ENCODE measurements at regions not wholly inside any gene's neighbourhood (a gene's known extent, or its start where the extent isn't known, plus 50 kb on each side); places are given as distances from the start of the nearest gene placed in this dataset.

GRCh38 chr2:236940497-236940896 lies 145.2 kb upstream of the COPS8 start:
- H3K9ac ChIP-seq (ENCODE audit: low read length) = no peak overlapping the region
- no peaks in the 10 kb centered on the region for H3K36me3 ChIP-seq (ENCODE audit: control insufficient read depth, insufficient read depth, low read length)
- H3K27ac ChIP-seq (ENCODE audit: low read depth, low read length) = no peak overlapping the region
- no peak overlapping the region for H3K4me3 ChIP-seq (ENCODE audit: low read depth, low read length)
- H3K27me3 ChIP-seq (ENCODE audit: control insufficient read depth, insufficient read depth, low read length) = 0 out of 2 replicates have a peak, but pooled peaks cover 2% of the 10 kb centered on the region
- H3K4me1 ChIP-seq (ENCODE audit: control insufficient read depth, insufficient read depth, low read length) = peaks cover 3% of the 10 kb centered on the region; the same call in 1 of the 2 replicates
- no peaks in the 10 kb centered on the region for H3K9me3 ChIP-seq (ENCODE audit: control insufficient read depth, insufficient read depth, low read depth, low read length)

GRCh38 chr2:236940916-236941520 lies 144.7 kb upstream of the COPS8 start:
- Histone ChIP-seq H3K27ac (ENCODE audit: low read depth, low read length) (no peak overlapping the region), H3K27me3 (ENCODE audit: control insufficient read depth, insufficient read depth, low read length) (0 out of 2 replicates have a peak, but pooled peaks cover 2% of the 10 kb centered on the region), H3K4me3 (ENCODE audit: low read depth, low read length) (no peak overlapping the region), H3K4me1 (ENCODE audit: control insufficient read depth, insufficient read depth, low read length) (peaks cover 3% of the 10 kb centered on the region; the same call in 1 of the 2 replicates), H3K9ac (ENCODE audit: low read length) (no peak overlapping the region), H3K36me3 (ENCODE audit: control insufficient read depth, insufficient read depth, low read length) (no peaks in the 10 kb centered on the region), H3K9me3 (ENCODE audit: control insufficient read depth, insufficient read depth, low read depth, low read length) (no peaks in the 10 kb centered on the region)

- H3K9me3 ChIP-seq (ENCODE audit: control insufficient read depth, insufficient read depth, low read depth, low read length) = no peaks in the 10 kb centered on the region
- H3K4me1 ChIP-seq (ENCODE audit: control insufficient read depth, insufficient read depth, low read length) = peaks cover 3% of the 10 kb centered on the region; the same call in 1 of the 2 replicates
- 0 out of 2 replicates have a peak, but pooled peaks cover 2% of the 10 kb centered on the region for H3K27me3 ChIP-seq (ENCODE audit: control insufficient read depth, insufficient read depth, low read length)
- no peak overlapping the region for H3K27ac ChIP-seq (ENCODE audit: low read depth, low read length)
- no peak overlapping the region for H3K9ac ChIP-seq (ENCODE audit: low read length)
- no peaks in the 10 kb centered on the region for H3K36me3 ChIP-seq (ENCODE audit: control insufficient read depth, insufficient read depth, low read length)
- H3K4me3 ChIP-seq (ENCODE audit: low read depth, low read length) = no peak overlapping the region
These were observed 144.1 kb upstream of the COPS8 start for GRCh38 chr2:236941551-236941950.

DNA sequence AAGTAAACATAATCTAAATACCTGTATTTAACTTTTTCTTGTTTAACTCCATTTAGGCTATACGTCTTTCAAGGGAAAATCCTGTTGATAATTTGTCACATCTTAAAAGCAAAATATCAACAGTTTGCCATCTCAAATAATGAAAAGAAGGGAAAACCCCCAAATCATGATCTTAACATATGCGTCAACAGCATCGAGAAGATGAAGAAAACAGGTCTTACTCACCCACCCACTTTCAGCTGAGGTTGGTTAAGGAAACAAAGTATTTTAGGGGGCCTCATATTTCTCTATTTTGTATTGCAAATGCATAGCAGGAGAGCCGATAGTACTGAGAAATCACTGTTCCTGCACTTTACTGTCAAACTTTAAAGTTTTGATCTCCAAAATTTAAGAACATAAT lies 143.1 kb upstream of the COPS8 start:
- Histone ChIP-seq H3K9ac (ENCODE audit: low read length) (no peak overlapping the region), H3K4me3 (ENCODE audit: low read depth, low read length) (no peak overlapping the region), H3K36me3 (ENCODE audit: control insufficient read depth, insufficient read depth, low read length) (no peaks in the 10 kb centered on the region), H3K9me3 (ENCODE audit: control insufficient read depth, insufficient read depth, low read depth, low read length) (no peaks in the 10 kb centered on the region), H3K27ac (ENCODE audit: low read depth, low read length) (no peak overlapping the region), H3K4me1 (ENCODE audit: control insufficient read depth, insufficient read depth, low read length) (peaks cover 3% of the 10 kb centered on the region; the same call in 1 of the 2 replicates), H3K27me3 (ENCODE audit: control insufficient read depth, insufficient read depth, low read length) (0 out of 2 replicates have a peak, but pooled peaks cover 2% of the 10 kb centered on the region)

- Histone ChIP-seq H3K27me3 (ENCODE audit: control insufficient read depth, insufficient read depth, low read length) (0 out of 2 replicates have a peak, but pooled peaks cover 2% of the 10 kb centered on the region), H3K4me1 (ENCODE audit: control insufficient read depth, insufficient read depth, low read length) (peaks cover 3% of the 10 kb centered on the region; the same call in 1 of the 2 replicates), H3K27ac (ENCODE audit: low read depth, low read length) (no peak overlapping the region), H3K9me3 (ENCODE audit: control insufficient read depth, insufficient read depth, low read depth, low read length) (no peaks in the 10 kb centered on the region), H3K9ac (ENCODE audit: low read length) (no peak overlapping the region), H3K4me3 (ENCODE audit: low read depth, low read length) (no peak overlapping the region), H3K36me3 (ENCODE audit: control insufficient read depth, insufficient read depth, low read length) (no peaks in the 10 kb centered on the region)
These were observed 142.6 kb upstream of the COPS8 start for GRCh38 chr2:236943068-236943467.

GRCh38 chr2:236943841-236944513 lies 141.7 kb upstream of the COPS8 start:
- no peaks in the 10 kb centered on the region for H3K9me3 ChIP-seq (ENCODE audit: control insufficient read depth, insufficient read depth, low read depth, low read length)
- no peak overlapping the region for H3K4me3 ChIP-seq (ENCODE audit: low read depth, low read length)
- H3K27me3 ChIP-seq (ENCODE audit: control insufficient read depth, insufficient read depth, low read length) = 0 out of 2 replicates have a peak, but pooled peaks cover 2% of the 10 kb centered on the region
- peaks cover 3% of the 10 kb centered on the region; the same call in 1 of the 2 replicates for H3K4me1 ChIP-seq (ENCODE audit: control insufficient read depth, insufficient read depth, low read length)
- no peaks in the 10 kb centered on the region for H3K36me3 ChIP-seq (ENCODE audit: control insufficient read depth, insufficient read depth, low read length)
- H3K27ac ChIP-seq (ENCODE audit: low read depth, low read length) = no peak overlapping the region
- no peak overlapping the region for H3K9ac ChIP-seq (ENCODE audit: low read length)

- Histone ChIP-seq H3K4me1 (ENCODE audit: control insufficient read depth, insufficient read depth, low read length) (peaks cover 3% of the 10 kb centered on the region; the same call in 1 of the 2 replicates), H3K27me3 (ENCODE audit: control insufficient read depth, insufficient read depth, low read length) (0 out of 2 replicates have a peak, but pooled peaks cover 2% of the 10 kb centered on the region), H3K27ac (ENCODE audit: low read depth, low read length) (no peak overlapping the region), H3K4me3 (ENCODE audit: low read depth, low read length) (no peak overlapping the region), H3K9ac (ENCODE audit: low read length) (no peak overlapping the region), H3K36me3 (ENCODE audit: control insufficient read depth, insufficient read depth, low read length) (no peaks in the 10 kb centered on the region), H3K9me3 (ENCODE audit: control insufficient read depth, insufficient read depth, low read depth, low read length) (no peaks in the 10 kb centered on the region)
These were observed 141.1 kb upstream of the COPS8 start for GRCh38 chr2:236944561-236944960.

- Histone ChIP-seq H3K27ac (ENCODE audit: low read depth, low read length) (no peak overlapping the region), H3K27me3 (ENCODE audit: control insufficient read depth, insufficient read depth, low read length) (0 out of 2 replicates have a peak, but pooled peaks cover 2% of the 10 kb centered on the region), H3K9me3 (ENCODE audit: control insufficient read depth, insufficient read depth, low read depth, low read length) (no peaks in the 10 kb centered on the region), H3K9ac (ENCODE audit: low read length) (no peak overlapping the region), H3K4me1 (ENCODE audit: control insufficient read depth, insufficient read depth, low read length) (peaks cover 3% of the 10 kb centered on the region; the same call in 1 of the 2 replicates), H3K4me3 (ENCODE audit: low read depth, low read length) (no peak overlapping the region), H3K36me3 (ENCODE audit: control insufficient read depth, insufficient read depth, low read length) (no peaks in the 10 kb centered on the region)
These were observed 140.2 kb upstream of the COPS8 start for GRCh38 chr2:236945431-236946016.

DNA sequence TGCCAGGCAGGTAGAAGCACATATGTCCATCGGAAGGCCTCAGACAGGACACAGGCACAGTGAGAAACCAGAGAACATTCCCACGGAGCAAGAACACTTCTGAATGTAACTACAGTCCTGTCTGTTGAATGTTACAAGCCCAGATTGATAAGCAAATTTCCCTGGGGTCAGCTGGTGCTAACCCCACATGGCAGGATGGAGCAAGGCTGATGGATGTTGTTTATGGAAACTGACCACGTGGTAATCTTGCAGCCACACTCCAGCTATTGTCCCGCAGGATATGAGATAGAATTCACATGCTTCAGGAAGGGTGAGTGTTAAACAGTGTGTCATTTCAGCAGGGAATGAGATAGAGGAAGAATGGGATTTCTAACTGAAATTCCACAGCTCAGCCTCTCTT lies 138.8 kb upstream of the COPS8 start:
- H3K9me3 ChIP-seq (ENCODE audit: control insufficient read depth, insufficient read depth, low read depth, low read length) = peaks cover 8% of the 10 kb centered on the region
- no peaks in the 10 kb centered on the region; the same call in 1 of the 2 replicates for H3K4me1 ChIP-seq (ENCODE audit: control insufficient read depth, insufficient read depth, low read length)
- H3K27ac ChIP-seq (ENCODE audit: low read depth, low read length) = no peak overlapping the region
- H3K36me3 ChIP-seq (ENCODE audit: control insufficient read depth, insufficient read depth, low read length) = no peaks in the 10 kb centered on the region
- H3K27me3 ChIP-seq (ENCODE audit: control insufficient read depth, insufficient read depth, low read length) = 0 out of 2 replicates have a peak, but pooled peaks cover 2% of the 10 kb centered on the region
- no peak overlapping the region for H3K9ac ChIP-seq (ENCODE audit: low read length)
- no peak overlapping the region for H3K4me3 ChIP-seq (ENCODE audit: low read depth, low read length)

- Histone ChIP-seq H3K9ac (ENCODE audit: low read length) (no peak overlapping the region), H3K27me3 (ENCODE audit: control insufficient read depth, insufficient read depth, low read length) (0 out of 2 replicates have a peak, but pooled peaks cover 2% of the 10 kb centered on the region), H3K4me3 (ENCODE audit: low read depth, low read length) (no peak overlapping the region), H3K4me1 (ENCODE audit: control insufficient read depth, insufficient read depth, low read length) (no peaks in the 10 kb centered on the region; the same call in 1 of the 2 replicates), H3K27ac (ENCODE audit: low read depth, low read length) (no peak overlapping the region), H3K36me3 (ENCODE audit: control insufficient read depth, insufficient read depth, low read length) (no peaks in the 10 kb centered on the region), H3K9me3 (ENCODE audit: control insufficient read depth, insufficient read depth, low read depth, low read length) (peaks cover 11% of the 10 kb centered on the region)
These were observed 138.4 kb upstream of the COPS8 start for GRCh38 chr2:236947294-236947693.

DNA sequence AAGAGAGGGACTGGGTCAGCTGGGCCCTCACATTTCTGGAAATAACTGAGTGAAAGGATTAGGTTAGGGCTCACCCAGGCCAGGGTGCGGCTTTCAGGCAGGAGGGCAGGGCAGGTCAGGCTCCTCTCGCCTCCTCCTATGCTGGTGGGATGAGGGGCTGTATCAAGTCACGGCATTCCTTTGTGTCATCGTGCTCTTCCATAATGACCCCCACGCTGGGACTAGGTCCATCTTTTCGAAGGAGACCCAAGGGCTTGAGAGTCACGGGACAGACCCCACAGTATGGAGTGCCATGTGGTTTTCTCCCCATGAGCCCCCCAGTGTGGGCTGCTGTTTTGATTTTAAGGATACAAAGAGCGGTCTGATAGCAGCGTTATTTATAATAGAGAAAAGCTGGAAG lies 137.8 kb upstream of the COPS8 start:
- no peaks in the 10 kb centered on the region; the same call in 1 of the 2 replicates for H3K4me1 ChIP-seq (ENCODE audit: control insufficient read depth, insufficient read depth, low read length)
- H3K27me3 ChIP-seq (ENCODE audit: control insufficient read depth, insufficient read depth, low read length) = 0 out of 2 replicates have a peak, but pooled peaks cover 2% of the 10 kb centered on the region
- H3K36me3 ChIP-seq (ENCODE audit: control insufficient read depth, insufficient read depth, low read length) = no peaks in the 10 kb centered on the region
- peaks cover 11% of the 10 kb centered on the region for H3K9me3 ChIP-seq (ENCODE audit: control insufficient read depth, insufficient read depth, low read depth, low read length)
- H3K27ac ChIP-seq (ENCODE audit: low read depth, low read length) = no peak overlapping the region
- H3K9ac ChIP-seq (ENCODE audit: low read length) = no peak overlapping the region
- H3K4me3 ChIP-seq (ENCODE audit: low read depth, low read length) = no peak overlapping the region
